H1 (cell line): ENCODE measurements at regions not wholly inside any gene's neighbourhood (a gene's known extent, or its start where the extent isn't known, plus 50 kb on each side); places are given as distances from the start of the nearest gene placed in this dataset.

Experiments
- CTCF ChIA-PET: fragments of 300-600 bp; sonication (Branson Sonifier 250); formaldehyde crosslinking; loops from one replicate; lab custom pipeline; 2021; ENCODE audit not compliant: partially characterized antibody; lab: Charles Lee
- POLR2A ChIA-PET: fragments of 300-600 bp; sonication (Branson Sonifier 250); formaldehyde crosslinking; loops from one replicate; lab custom pipeline; 2021; ENCODE audit warnings: inconsistent platforms; ENCODE audit not compliant: partially characterized antibody; lab: Charles Lee
- DNase-seq, 2 experiments: peaks; one replicate each; pipeline versions ENCODE4 v3.0.0 to v3.0.0-alpha.2; 2010 to 2022; ENCODE audit warnings: low spot score in 2 of 2, low read depth in 1 of 2, mixed read lengths in 1 of 2
- FAIRE-seq: peaks from 2 replicates; lab custom pipeline; 2011; peaks lifted over from hg19 to GRCh38; lab: Jason Lieb, UNC
- H2AFZ ChIP-seq: 2 replicates; pipeline ENCODE4 v1.8.1; 2012; ENCODE audit warnings: low read length, inconsistent platforms
- H2AK5ac ChIP-seq: 2 replicates; pipeline ENCODE4 v1.6.1; 2013; ENCODE audit warnings: low read depth, low read length
- H2BK120ac ChIP-seq: replicated peaks from 2 replicates; pipeline ENCODE3; 2013; ENCODE audit warnings: low read depth, low read length, inconsistent platforms
- H2BK12ac ChIP-seq: 2 replicates; pipeline ENCODE4 v1.6.1; 2013; ENCODE audit warnings: low read depth, low read length
- H2BK15ac ChIP-seq: 2 replicates; pipeline ENCODE4 v1.6.1; 2013; ENCODE audit warnings: low read length
- H2BK20ac ChIP-seq: 2 replicates; pipeline ENCODE4 v1.6.1; 2013; ENCODE audit warnings: low read length
- H2BK5ac ChIP-seq: 2 replicates; pipeline ENCODE4 v1.6.1; 2013; ENCODE audit warnings: low read depth, low read length
- H3K14ac ChIP-seq: 2 replicates; pipeline ENCODE4 v1.6.1; 2013; ENCODE audit warnings: inconsistent platforms; ENCODE audit not compliant: insufficient read length
- H3K18ac ChIP-seq: 2 replicates; pipeline ENCODE4 v1.6.1; 2013; ENCODE audit warnings: low read length; ENCODE audit errors: extremely low read depth
- H3K23ac ChIP-seq: 2 replicates; pipeline ENCODE4 v1.6.1; 2013; ENCODE audit warnings: inconsistent platforms; ENCODE audit not compliant: insufficient read length
- H3K23me2 ChIP-seq: 2 replicates; pipeline ENCODE4 v1.6.1; 2013; ENCODE audit warnings: low read depth, low read length
- H3K27ac ChIP-seq: 2 replicates; pipeline ENCODE4 v1.6.1; 2011; ENCODE audit warnings: low read depth, low read length, inconsistent platforms
- H3K27me3 ChIP-seq, 4 experiments: replicated peaks in 1 of 4; 1 replicate in 1 of 4; 2 replicates in 3 of 4; pipeline versions ENCODE4 v1.6.1 to v1.8.1; 2011 to 2013; ENCODE audit warnings: low read length in 3 of 4, mild to moderate bottlenecking in 3 of 4, inconsistent platforms in 2 of 4, mixed read lengths in 2 of 4, moderate library complexity in 1 of 4; ENCODE audit not compliant: control insufficient read depth in 3 of 4, insufficient read depth in 3 of 4; ENCODE audit errors: extremely low read depth in 1 of 4
- H3K36me3 ChIP-seq, 4 experiments: 2 replicates each; pipeline versions ENCODE4 v1.6.1 to v1.8.1; 2011 to 2013; ENCODE audit warnings: mild to moderate bottlenecking in 4 of 4, low read length in 3 of 4, moderate library complexity in 2 of 4, control low read depth in 1 of 4, inconsistent platforms in 1 of 4; ENCODE audit not compliant: insufficient read depth in 4 of 4, control insufficient read depth in 2 of 4
- H3K4ac ChIP-seq: replicated peaks from 2 replicates; pipeline ENCODE3; 2013; ENCODE audit warnings: low read length, low read depth, mixed read lengths, inconsistent platforms; ENCODE audit not compliant: insufficient read length
- H3K4me1 ChIP-seq, 4 experiments: replicated peaks in 1 of 4; 1 replicate in 1 of 4; 2 replicates in 3 of 4; pipeline versions ENCODE4 v1.6.1 to v1.8.1; 2011 to 2013; ENCODE audit warnings: low read length in 3 of 4, inconsistent platforms in 2 of 4, mixed read lengths in 1 of 4; ENCODE audit not compliant: insufficient read depth in 4 of 4, control insufficient read depth in 3 of 4
- H3K4me2 ChIP-seq, 2 experiments: 2 replicates each; pipeline versions ENCODE4 v1.6.1 to v1.8.1; 2011 to 2013; ENCODE audit warnings: low read depth in 2 of 2, low read length in 2 of 2, control low read depth in 1 of 2, inconsistent platforms in 1 of 2, mild to moderate bottlenecking in 1 of 2; ENCODE audit not compliant: insufficient read depth in 1 of 2
- H3K4me3 ChIP-seq, 4 experiments: fragments of 200-600, 300-600 bp in 1 of 4; sonication (generic), shearing (Covaris generic), sonication (Bioruptor Twin) in 1 of 4; 2 replicates each; pipeline versions ENCODE4 v1.5.1 to v1.8.1; 2011 to 2016; ENCODE audit warnings: low read length in 4 of 4, low read depth in 3 of 4, control low read depth in 2 of 4, inconsistent platforms in 2 of 4, mild to moderate bottlenecking in 2 of 4, mixed read lengths in 1 of 4, moderate library complexity in 1 of 4; ENCODE audit not compliant: insufficient read depth in 2 of 4; ENCODE audit errors: extremely low read depth in 1 of 4
- H3K56ac ChIP-seq: replicated peaks from 2 replicates; pipeline ENCODE3; 2013; ENCODE audit warnings: low read depth, mild to moderate bottlenecking, mixed read lengths, low read length, inconsistent platforms; ENCODE audit not compliant: insufficient read length
- H3K79me1 ChIP-seq: 2 replicates; pipeline ENCODE4 v1.6.1; 2013; ENCODE audit warnings: low read depth, low read length, control low read depth
- H3K79me2 ChIP-seq, 2 experiments: 2 replicates each; pipeline versions ENCODE4 v1.6.1 to v1.8.1; 2012 to 2013; ENCODE audit warnings: low read length in 2 of 2, mild to moderate bottlenecking in 2 of 2, inconsistent platforms in 1 of 2; ENCODE audit not compliant: insufficient read depth in 2 of 2, control insufficient read depth in 1 of 2
- H3K9ac ChIP-seq, 4 experiments: replicated peaks in 1 of 4; 1 replicate in 1 of 4; 2 replicates in 3 of 4; pipeline versions ENCODE4 v1.6.1 to v1.8.1; 2011 to 2013; ENCODE audit warnings: low read depth in 3 of 4, low read length in 3 of 4, control low read depth in 2 of 4, mild to moderate bottlenecking in 2 of 4, moderate library complexity in 2 of 4, inconsistent platforms in 1 of 4; ENCODE audit errors: extremely low read depth in 1 of 4
- H3K9me3 ChIP-seq, 2 experiments: 2 replicates each; pipeline versions ENCODE4 v1.6.1 to v1.8.1; 2012 to 2013; ENCODE audit warnings: mild to moderate bottlenecking in 2 of 2, moderate library complexity in 2 of 2, control low read depth in 1 of 2, inconsistent platforms in 1 of 2, low read depth in 1 of 2, low read length in 1 of 2, mixed read lengths in 1 of 2; ENCODE audit not compliant: insufficient read depth in 2 of 2
- H4K20me1 ChIP-seq, 2 experiments: replicated peaks in 1 of 2; 2 replicates each; pipeline versions ENCODE3 to v1.8.1; 2011 to 2013; ENCODE audit warnings: inconsistent platforms in 2 of 2, low read length in 2 of 2, mild to moderate bottlenecking in 1 of 2; ENCODE audit not compliant: insufficient read depth in 2 of 2, control insufficient read depth in 1 of 2
- H4K5ac ChIP-seq: 2 replicates; pipeline ENCODE4 v1.6.1; 2013; ENCODE audit warnings: low read length, low read depth, mixed read lengths, inconsistent platforms; ENCODE audit not compliant: insufficient read length
- H4K8ac ChIP-seq: 2 replicates; pipeline ENCODE4 v1.8.0; 2013; ENCODE audit warnings: mild to moderate bottlenecking, moderate library complexity, low read length, inconsistent platforms; ENCODE audit not compliant: insufficient read depth; ENCODE audit errors: extremely low read depth
- H4K91ac ChIP-seq: replicated peaks from 2 replicates; pipeline ENCODE3; 2013; ENCODE audit warnings: low read length, mixed read lengths, inconsistent platforms; ENCODE audit not compliant: insufficient read length
- ASH2L ChIP-seq: fragments of 200-600, 300-600 bp; sonication (generic); IDR thresholded peaks from one replicate; pipeline ENCODE4 v1.7.1; 2017; ENCODE audit warnings: low read length
- CHD1 ChIP-seq: IDR thresholded peaks from 2 replicates; pipeline ENCODE4 v1.6.1; 2012; ENCODE audit warnings: low read depth, low read length, improper control_type of control experiment
- CTBP2 ChIP-seq: IDR thresholded peaks from 2 replicates; pipeline ENCODE4 v1.7.0; 2011; ENCODE audit warnings: borderline replicate concordance, mild to moderate bottlenecking, moderate library complexity, mixed read lengths, low read length; ENCODE audit not compliant: insufficient read depth, insufficient read length
- GTF2F1 ChIP-seq: IDR thresholded peaks from 2 replicates; pipeline ENCODE4 v1.6.1; 2012; ENCODE audit warnings: low read depth, low read length, improper control_type of control experiment, borderline replicate concordance
- KDM1A ChIP-seq: fragments of 200-600, 300-600 bp; sonication (generic); IDR thresholded peaks from 2 replicates; pipeline ENCODE4 v1.7.1; 2016; ENCODE audit warnings: mild to moderate bottlenecking, low read length, borderline replicate concordance
- MAFK ChIP-seq: IDR thresholded peaks from 2 replicates; pipeline ENCODE4 v1.6.1; 2012; ENCODE audit warnings: low read depth, mild to moderate bottlenecking, improper control_type of control experiment, low read length
- POU5F1 ChIP-seq: IDR thresholded peaks from 2 replicates; pipeline ENCODE4 v1.6.1; 2011; ENCODE audit warnings: low read depth, mild to moderate bottlenecking, low read length, moderate library complexity
- RNF2 ChIP-seq: fragments of 200-900, 300-1000 bp; sonication (generic); IDR thresholded peaks from 2 replicates; pipeline ENCODE4 v1.7.1; 2016; ENCODE audit warnings: borderline replicate concordance, low read depth, mild to moderate bottlenecking, antibody characterized with exemption, low read length; ENCODE audit not compliant: poor library complexity, severe bottlenecking; ENCODE audit errors: missing control alignments
- RXRA ChIP-seq: IDR thresholded peaks from 2 replicates; pipeline ENCODE4 v1.6.1; 2011; ENCODE audit warnings: low read depth, mild to moderate bottlenecking, low read length, moderate library complexity; ENCODE audit not compliant: insufficient read depth
- SAP30 ChIP-seq: fragments of 300-600 bp; sonication (generic); IDR thresholded peaks from 2 replicates; pipeline ENCODE4 v1.7.1; 2012; ENCODE audit warnings: low read length, moderate library complexity, mild to moderate bottlenecking, inconsistent platforms; ENCODE audit not compliant: insufficient read depth, insufficient replicate concordance
- SIN3A ChIP-seq, 2 experiments: IDR thresholded peaks in 1 of 2; conservative IDR thresholded peaks in 1 of 2; 2 replicates each; pipeline ENCODE4 v1.6.1; 2011 to 2012; ENCODE audit warnings: low read length in 2 of 2, improper control_type of control experiment in 1 of 2, low read depth in 1 of 2, mild to moderate bottlenecking in 1 of 2
- SP1 ChIP-seq: IDR thresholded peaks from 2 replicates; pipeline ENCODE4 v1.6.1; 2011; ENCODE audit warnings: low read depth, low read length
- TCF12 ChIP-seq: IDR thresholded peaks from 2 replicates; pipeline ENCODE4 v1.6.1; 2011; ENCODE audit warnings: low read depth, mild to moderate bottlenecking, low read length
- TEAD4 ChIP-seq: IDR thresholded peaks from 2 replicates; pipeline ENCODE4 v1.6.1; 2012; ENCODE audit warnings: low read depth, low read length, inconsistent platforms, mixed read lengths
- WGBS, 2 experiments: shearing (Covaris generic) in 1 of 2; methylation state at CpG; one replicate each; pipeline versions ENCODE4 v1.1.6 to v1.1.7; 2013 to 2015; ENCODE audit warnings: low lambda C conversion rate in 2 of 2, mixed read lengths in 2 of 2, inconsistent platforms in 1 of 2, low coverage in 1 of 2, missing lambda C conversion rate in 1 of 2; ENCODE audit not compliant: insufficient replicate concordance in 2 of 2, insufficient coverage in 1 of 2, insufficient read length in 1 of 2; ENCODE audit errors: extremely low coverage in 1 of 2, missing lambda C conversion rate in 1 of 2; 5-methylcytosine and 5-hydroxymethylcytosine counted together

GRCh38 chr18:61980355-61980754 is 87.5 kb upstream of the RNF152 start:
- Histone ChIP-seq H2BK15ac (no peak overlapping the region), H3K9ac (no peak overlapping the region), H3K4me1 (peaks cover 0 to 4% (median 1%) of the 10 kb centered on the region in 4 experiments; a peak in 1 of 7 replicates), H3K79me1 (no peaks in the 10 kb centered on the region; the same call in 1 of the 2 replicates), H3K36me3 (no peaks in the 10 kb centered on the region), H2BK5ac (no peak overlapping the region), H3K4me3 (no peak overlapping the region), H2AK5ac (no peak overlapping the region), H3K4me2 (no peak overlapping the region), H4K20me1 (no peaks in the 10 kb centered on the region), H4K5ac (no peak overlapping the region), H4K8ac (no peak overlapping the region), H3K23ac (no peak overlapping the region), H4K91ac (no peak overlapping the region), H2AFZ (peak overlapping the region; percentile 98), H3K9me3 (no peaks in the 10 kb centered on the region), H3K23me2 (no peaks in the 10 kb centered on the region), H2BK20ac (no peak overlapping the region), H3K56ac (no peak overlapping the region), H2BK12ac (no peak overlapping the region), H2BK120ac (no peak overlapping the region), H3K4ac (peak overlapping the region; percentile 45), H3K18ac (no peak overlapping the region; the same call in 1 of the 2 replicates), H3K14ac (no peak overlapping the region), H3K79me2 (no peaks in the 10 kb centered on the region), H3K27ac (no peak overlapping the region), H3K27me3 (no peaks in the 10 kb centered on the region)
- WGBS, 2 experiments: 79% methylated on average over 2 of the region's 2 CpGs; no CpG with 5 or more reads in 1 of the 2 experiments
- ChIA-PET POLR2A (no interaction called here), CTCF (interaction anchor here (0.8 to 1.5 kb wide), 3 partner anchors 17 to 659 kb away, joined by 3 to 5 read pairs (median 3); no protein-coding TSS in a partner anchor)
- no peak for FAIRE-seq
- DNase-seq: no peak
- TF ChIP-seq RNF2 (no peak), POU5F1 (no peak), CHD1 (no peak), SAP30 (no peak), MAFK (no peak), RXRA (no peak), SIN3A (conservative IDR thresholded peaks at IDR 0.05 in 1 of 2, IDR thresholded peaks at IDR 0.05 in 1 of 2; ENCODE audit: low read depth in 1 of 2, low read length in 2 of 2) (no peak), CTBP2 (no peak), SP1 (no peak), ASH2L (no peak), GTF2F1 (no peak), TCF12 (no peak), KDM1A (no peak), TEAD4 (no peak)
